Natural killer cell (primary cell): ENCODE measurements at regions not wholly inside any gene's neighbourhood (a gene's known extent, or its start where the extent isn't known, plus 50 kb on each side); places are given as distances from the start of the nearest gene placed in this dataset.

ENCODE experiments used
- ATAC-seq, 3 donors: fragments of 150-1000 bp in 2 of 3; fragments of 200-7000 bp in 1 of 3; cut with Tn5 transposase; 1 replicate in 1 of 3; 2 replicates in 2 of 3; pipeline ENCODE4 v1.10.0; 2021; ENCODE audit warnings: mild to moderate bottlenecking in 2 of 3, moderate library complexity in 2 of 3
- DNase-seq, 2 donors: peaks; one replicate each; pipeline versions ENCODE4 v3.0.0 to v3.0.0-alpha.2; 2013 to 2021; ENCODE audit warnings: mixed read lengths in 1 of 2
- H3K27ac ChIP-seq: one replicate; pipeline ENCODE4 v1.5.1; 2013; ENCODE audit warnings: mild to moderate bottlenecking, low read length
- H3K27me3 ChIP-seq: one replicate; pipeline ENCODE4 v1.6.1; 2013; ENCODE audit warnings: low read length; ENCODE audit not compliant: control insufficient read depth, insufficient read depth
- H3K36me3 ChIP-seq: one replicate; pipeline ENCODE4 v1.6.1; 2013; ENCODE audit warnings: low read length; ENCODE audit not compliant: control insufficient read depth, insufficient read depth
- H3K4me1 ChIP-seq: one replicate; pipeline ENCODE4 v1.6.1; 2013; ENCODE audit warnings: low read length; ENCODE audit not compliant: control insufficient read depth, insufficient read depth
- H3K4me3 ChIP-seq: one replicate; pipeline ENCODE4 v1.5.1; 2013; ENCODE audit warnings: low read length
- H3K9me3 ChIP-seq: one replicate; pipeline ENCODE4 v1.6.1; 2013; ENCODE audit warnings: low read length; ENCODE audit not compliant: control insufficient read depth, insufficient read depth
- H3K27ac Mint-ChIP-seq, 2 donors: one replicate each; pipeline ENCODE4 v1.8.0; 2022; ENCODE audit warnings: mild to moderate bottlenecking in 2 of 2, mixed read lengths in 2 of 2, moderate library complexity in 1 of 2
- H3K27me3 Mint-ChIP-seq, 2 donors: one replicate each; pipeline ENCODE4 v1.8.0; 2022; ENCODE audit warnings: low read depth in 2 of 2, mixed read lengths in 2 of 2
- H3K36me3 Mint-ChIP-seq: one replicate; pipeline ENCODE4 v1.8.0; 2022; ENCODE audit warnings: mixed read lengths
- H3K4me1 Mint-ChIP-seq, 2 donors: one replicate each; pipeline ENCODE4 v1.8.0; 2022; ENCODE audit warnings: mixed read lengths in 2 of 2
- H3K4me3 Mint-ChIP-seq: one replicate; pipeline ENCODE4 v1.8.0; 2022; ENCODE audit warnings: mild to moderate bottlenecking, moderate library complexity, mixed read lengths
- H3K9me3 Mint-ChIP-seq, 2 donors: one replicate each; pipeline ENCODE4 v1.8.0; 2022; ENCODE audit warnings: mixed read lengths in 2 of 2
- CTCF ChIP-seq: fragments of 200-600 bp; IDR thresholded peaks from one replicate; pipeline ENCODE4 v1.8.0; 2022; ENCODE audit warnings: antibody characterized with exemption
- WGBS: methylation state at CpG from one replicate; pipeline ENCODE4 v1.1.7; 2013; ENCODE audit warnings: missing lambda C conversion rate; ENCODE audit not compliant: insufficient coverage; 5-methylcytosine and 5-hydroxymethylcytosine counted together
- intact Hi-C: fragments of 100-400 bp; cut with micrococcal nuclease; formaldehyde crosslinking; loops from one replicate; pipeline ENCODE4 v1.14.2; 2022

- DNase-seq, result no peak
- Mint-ChIP-seq H3K9me3 (no peaks in the 10 kb centered on the region), H3K4me3 (no peak overlapping the region), H3K36me3 (no peaks in the 10 kb centered on the region), H3K4me1 (no peaks in the 10 kb centered on the region), H3K27ac (no peak overlapping the region), H3K27me3 (peaks cover 0 to 12% of the 10 kb centered on the region in 2 donors)
- TF ChIP-seq CTCF, result no peak
- no peak for ATAC-seq
- Histone ChIP-seq H3K36me3 (no peaks in the 10 kb centered on the region), H3K4me1 (no peaks in the 10 kb centered on the region), H3K4me3 (no peak overlapping the region), H3K9me3 (no peaks in the 10 kb centered on the region), H3K27ac (no peak overlapping the region), H3K27me3 (peaks cover 3% of the 10 kb centered on the region)
- intact Hi-C loops, result no loop called here
- WGBS, result 100% methylated on average over 1 of the region's 2 CpGs
These were observed 137.3 kb downstream of the VEGFA start for GRCh38 chr6:43907312-43907711.

- Mint-ChIP-seq H3K4me1 (no peaks in the 10 kb centered on the region), H3K9me3 (no peaks in the 10 kb centered on the region), H3K27ac (no peak overlapping the region), H3K36me3 (no peaks in the 10 kb centered on the region), H3K27me3 (peaks cover 0 to 21% of the 10 kb centered on the region in 2 donors), H3K4me3 (no peak overlapping the region)
- 88% methylated on average over 5 of the region's 6 CpGs for WGBS
- Histone ChIP-seq H3K4me1 (no peaks in the 10 kb centered on the region), H3K9me3 (no peaks in the 10 kb centered on the region), H3K27me3 (peaks cover 3% of the 10 kb centered on the region), H3K4me3 (no peak overlapping the region), H3K36me3 (no peaks in the 10 kb centered on the region), H3K27ac (no peak overlapping the region)
- no peak for ATAC-seq
- no peak for DNase-seq
- TF ChIP-seq CTCF, result no peak
- intact Hi-C loops, result no loop called here
These were observed 134.5 kb downstream of the VEGFA start for GRCh38 chr6:43904311-43905123.

- DNase-seq (no peak), ATAC-seq (no peak)
- Mint-ChIP-seq H3K27me3 (peaks cover 0 to 21% of the 10 kb centered on the region in 2 donors), H3K4me1 (no peaks in the 10 kb centered on the region), H3K36me3 (no peaks in the 10 kb centered on the region), H3K27ac (no peak overlapping the region), H3K4me3 (no peak overlapping the region), H3K9me3 (no peaks in the 10 kb centered on the region)
- 90% methylated on average over 7 of the region's 7 CpGs for WGBS
- Histone ChIP-seq H3K27ac (no peak overlapping the region), H3K27me3 (peaks cover 3% of the 10 kb centered on the region), H3K4me1 (no peaks in the 10 kb centered on the region), H3K9me3 (no peaks in the 10 kb centered on the region), H3K36me3 (no peaks in the 10 kb centered on the region), H3K4me3 (no peak overlapping the region)
- TF ChIP-seq CTCF, result no peak
- intact Hi-C loops, result no loop called here
These were observed 133.8 kb downstream of the VEGFA start for GRCh38 chr6:43903739-43904290.
